GM12878 (cell line): ENCODE measurements at regions not wholly inside any gene's neighbourhood (a gene's known extent, or its start where the extent isn't known, plus 50 kb on each side); places are given as distances from the start of the nearest gene placed in this dataset.

ENCODE experiments used
- ATAC-seq: fragments of 200-7000 bp; cut with Tn5 transposase; 3 replicates; pipeline ENCODE4 v1.9.1; 2020; ENCODE audit warnings: mild to moderate bottlenecking, moderate library complexity
- BruUV-seq: library from RNA; stranded (reverse); fragments of 400-500 nt; replicated peaks from 2 replicates; lab custom pipeline; 2021; lab: Mats Ljungman, UMichigan
- CTCF ChIA-PET: fragments of 300-600 bp; sonication (Branson Sonifier 250); formaldehyde crosslinking; extraction: SDS; loops from one replicate; lab custom pipeline; 2021; ENCODE audit warnings: inconsistent platforms; lab: Yijun Ruan, JAX
- POLR2A ChIA-PET: fragments of 350-600 bp; formaldehyde crosslinking; extraction: SDS; loops from one replicate; lab custom pipeline; 2021; ENCODE audit warnings: inconsistent platforms; lab: Charles Lee
- RAD21 ChIA-PET: fragments of 300-600 bp; sonication (Branson Sonifier 250); formaldehyde crosslinking; loops from one replicate; lab custom pipeline; 2023; ENCODE audit warnings: antibody characterized with exemption; ENCODE audit not compliant: unreplicated experiment; lab: Charles Lee
- SMC1A ChIA-PET: fragments of 300-600 bp; sonication (Branson Sonifier 250); formaldehyde crosslinking; loops from one replicate; lab custom pipeline; 2023; ENCODE audit not compliant: unreplicated experiment, uncharacterized antibody; lab: Charles Lee
- DNase-seq: peaks from one replicate; pipeline ENCODE4 v3.0.0-alpha.2; 2011; ENCODE audit warnings: low read depth, low spot score
- FAIRE-seq: peaks from 3 replicates; lab custom pipeline; 2011; peaks lifted over from hg19 to GRCh38; lab: Jason Lieb, UNC
- H2AFZ ChIP-seq: 2 replicates; pipeline ENCODE4 v1.6.0; 2011; ENCODE audit warnings: low read depth, low read length, control low read depth; ENCODE audit not compliant: control insufficient read depth
- H3K27ac ChIP-seq: 2 replicates; pipeline ENCODE4 v1.5.1; 2011; ENCODE audit warnings: control low read depth; ENCODE audit not compliant: control insufficient read depth, insufficient read depth
- H3K27me3 ChIP-seq, 2 experiments: replicated peaks in 1 of 2; 2 replicates each; pipeline versions ENCODE4 v1.6.0 to v1.6.1; 2011; ENCODE audit warnings: low read length in 1 of 2; ENCODE audit not compliant: control insufficient read depth in 2 of 2, insufficient read depth in 2 of 2
- H3K36me3 ChIP-seq, 2 experiments: 2 replicates each; pipeline ENCODE4 v1.5.1; 2011; ENCODE audit warnings: low read length in 1 of 2; ENCODE audit not compliant: control insufficient read depth in 2 of 2, insufficient read depth in 2 of 2
- H3K4me1 ChIP-seq: 2 replicates; pipeline ENCODE4 v1.6.1; 2011; ENCODE audit warnings: mild to moderate bottlenecking, low read length, moderate library complexity, mixed read lengths; ENCODE audit not compliant: control insufficient read depth, insufficient read depth
- H3K4me2 ChIP-seq: 2 replicates; pipeline ENCODE4 v1.6.0; 2011; ENCODE audit warnings: control low read depth; ENCODE audit not compliant: control insufficient read depth, insufficient read depth
- H3K4me3 ChIP-seq: fragments of 200-600 bp; sonication (generic); 2 replicates; pipeline ENCODE4 v1.5.1; 2016
- H3K79me2 ChIP-seq: 2 replicates; pipeline ENCODE4 v1.6.0; 2011; ENCODE audit warnings: low read length; ENCODE audit not compliant: control insufficient read depth, insufficient read depth
- H3K9ac ChIP-seq: 2 replicates; pipeline ENCODE4 v1.8.0; 2011; ENCODE audit warnings: low read length, control low read depth, mixed read lengths; ENCODE audit not compliant: control insufficient read depth, insufficient read depth
- H3K9me3 ChIP-seq: replicated peaks from 3 replicates; pipeline ENCODE4 v1.5.1; 2011; ENCODE audit warnings: mild to moderate bottlenecking, low read length; ENCODE audit not compliant: control insufficient read depth, insufficient read depth
- H4K20me1 ChIP-seq: 2 replicates; pipeline ENCODE4 v1.6.0; 2011; ENCODE audit not compliant: control insufficient read depth, insufficient read depth
- CREM ChIP-seq: IDR thresholded peaks from 2 replicates; pipeline ENCODE4 v1.6.1; 2014; ENCODE audit warnings: antibody characterized with exemption, low read depth
- EED ChIP-seq: sonication (generic); IDR thresholded peaks from 2 replicates; pipeline ENCODE4 v1.6.1; 2016; ENCODE audit warnings: antibody characterized with exemption, low read depth
- FOS ChIP-seq: IDR thresholded peaks from 3 replicates; pipeline ENCODE4 v1.6.1; 2011; ENCODE audit warnings: borderline replicate concordance; ENCODE audit not compliant: insufficient read length; ENCODE audit errors: extremely low read depth
- HDGF ChIP-seq: fragments of 450-650 bp; IDR thresholded peaks from 2 replicates; pipeline ENCODE4 v1.6.1; 2016; ENCODE audit warnings: antibody characterized with exemption
- HSF1 ChIP-seq: fragments of 150-350 bp; IDR thresholded peaks from 2 replicates; pipeline ENCODE4 v1.6.1; 2014; ENCODE audit warnings: mild to moderate bottlenecking, low read depth, low read length
- IRF5 ChIP-seq: fragments of 450-650 bp; IDR thresholded peaks from 2 replicates; pipeline ENCODE4 v1.6.1; 2017; ENCODE audit warnings: borderline replicate concordance
- MTA2 ChIP-seq: fragments of 450-650 bp; IDR thresholded peaks from 2 replicates; pipeline ENCODE4 v1.6.1; 2016; ENCODE audit warnings: low read depth, mild to moderate bottlenecking, moderate library complexity
- MTA3 ChIP-seq: IDR thresholded peaks from 2 replicates; pipeline ENCODE4 v1.6.1; 2012; ENCODE audit warnings: low read length, inconsistent platforms, borderline replicate concordance
- NFIC ChIP-seq: IDR thresholded peaks from 2 replicates; pipeline ENCODE4 v1.6.1; 2012; ENCODE audit warnings: low read depth, mild to moderate bottlenecking, inconsistent platforms, low read length, moderate library complexity
- NKRF ChIP-seq: fragments of 450-650 bp; conservative IDR thresholded peaks from 2 replicates; pipeline ENCODE4 v1.6.1; 2017; ENCODE audit warnings: mild to moderate bottlenecking, moderate library complexity
- PML ChIP-seq: IDR thresholded peaks from 2 replicates; pipeline ENCODE4 v1.6.1; 2012; ENCODE audit warnings: low read length, inconsistent platforms
- POLR2AphosphoS2 ChIP-seq: IDR thresholded peaks from 2 replicates; pipeline ENCODE4 v1.6.1; 2011; ENCODE audit warnings: low read depth, mild to moderate bottlenecking, low read length, improper control_type of control experiment, moderate library complexity
- POU2F2 ChIP-seq: IDR thresholded peaks from 3 replicates; pipeline ENCODE4 v1.6.1; 2011; ENCODE audit warnings: low read depth, mild to moderate bottlenecking, low read length, borderline replicate concordance
- RB1 ChIP-seq: fragments of 450-650 bp; formaldehyde crosslinking; IDR thresholded peaks from 2 replicates; pipeline ENCODE4 v1.6.1; 2017; ENCODE audit warnings: mild to moderate bottlenecking, borderline replicate concordance
- SIN3A ChIP-seq: IDR thresholded peaks from 2 replicates; pipeline ENCODE4 v1.6.1; 2012; ENCODE audit warnings: low read depth, low read length, improper control_type of control experiment
- TAF1 ChIP-seq: IDR thresholded peaks from 2 replicates; pipeline ENCODE4 v1.6.1; 2011; ENCODE audit warnings: mild to moderate bottlenecking, low read depth, low read length, borderline replicate concordance
- TBL1XR1 ChIP-seq: IDR thresholded peaks from 2 replicates; pipeline ENCODE4 v1.6.1; 2012; ENCODE audit warnings: low read depth, low read length, improper control_type of control experiment
- WGBS: methylation state at CpG from one replicate; pipeline ENCODE4 v1.1.6; 2016; ENCODE audit warnings: low lambda C conversion rate; ENCODE audit not compliant: insufficient replicate concordance, insufficient coverage; ENCODE audit errors: missing lambda C conversion rate; 5-methylcytosine and 5-hydroxymethylcytosine counted together
- in situ Hi-C: fragments of 300-500 bp; cut with MboI; formaldehyde crosslinking; loops from 9 replicates; pipeline ENCODE4 v1.14.3; 2018; ENCODE audit warnings: mixed read lengths
- intact Hi-C: fragments of 100-400 bp; cut with micrococcal nuclease; formaldehyde crosslinking; loops from one replicate; pipeline ENCODE4 v1.14.2; 2022; ENCODE audit not compliant: unreplicated experiment

GRCh38 chr3:167066977-167067786 lies 312.9 kb downstream of the ZBBX start:
- H3K4me3 ChIP-seq = no peak overlapping the region
- intact Hi-C loops = no loop called here
- H3K9me3 ChIP-seq = no peaks in the 10 kb centered on the region
- no peaks in the 10 kb centered on the region for H3K4me1 ChIP-seq
- H3K9ac ChIP-seq = no peak overlapping the region
- TF ChIP-seq PML = no peak
- TF ChIP-seq POU2F2 = no peak
- no peak for TF ChIP-seq POLR2AphosphoS2
- no peak for TF ChIP-seq IRF5
- TF ChIP-seq RB1 = no peak
- TF ChIP-seq HSF1 = no peak
- TF ChIP-seq TAF1 = no peak
- no peak for TF ChIP-seq HDGF
- TF ChIP-seq TBL1XR1 = no peak
- TF ChIP-seq MTA3 = no peak
- TF ChIP-seq NKRF = no peak
- no peak for TF ChIP-seq SIN3A
- TF ChIP-seq NFIC = no peak
- TF ChIP-seq MTA2 = no peak
- no peak for TF ChIP-seq CREM
- no peak for TF ChIP-seq FOS
- TF ChIP-seq EED = no peak
- H4K20me1 ChIP-seq = no peaks in the 10 kb centered on the region
- 6% methylated on average over 5 of the region's 5 CpGs for WGBS
- ATAC-seq = no peak
- no peak for DNase-seq
- H3K27ac ChIP-seq = no peak overlapping the region
- H3K36me3 ChIP-seq = no peaks in the 10 kb centered on the region
- POLR2A ChIA-PET = no interaction called here
- H3K27me3 ChIP-seq = no peaks in the 10 kb centered on the region; a peak in 1 of 4 replicates
- SMC1A ChIA-PET = no interaction called here
- H3K4me2 ChIP-seq = no peak overlapping the region
- no peak overlapping the region for H2AFZ ChIP-seq
- no peak for FAIRE-seq
- RAD21 ChIA-PET = no interaction called here
- CTCF ChIA-PET = no interaction called here
- in situ Hi-C loops = no loop called here
- no peaks in the 10 kb centered on the region for H3K79me2 ChIP-seq
- no TSS peak for BruUV-seq
